Activated T-cell treated with anti-CD3 and anti-CD28 coated beads for 1 hour (primary cell): ENCODE measurements at regions not wholly inside any gene's neighbourhood (a gene's known extent, or its start where the extent isn't known, plus 50 kb on each side); places are given as distances from the start of the nearest gene placed in this dataset.

Experiments used
- DNase-seq: peaks from one replicate; pipeline ENCODE4 v3.0.0-alpha.2; 2020; ENCODE audit warnings: low read depth

GRCh38 chr2:215769246-215769645 is 244.1 kb downstream of the MREG start:
- DNase-seq, result no peak

GRCh38 chr2:215767625-215768024 is 245.7 kb downstream of the MREG start:
- no peak for DNase-seq

- DNase-seq, result no peak
Measured at GRCh38 chr2:215765729-215766360, 247.5 kb downstream of the MREG start.

- DNase-seq, result no peak
Measured at GRCh38 chr2:215764441-215765048, 248.8 kb downstream of the MREG start.

- DNase-seq, result no peak
Measured at GRCh38 chr2:215760557-215760956, 252.8 kb downstream of the MREG start.

- no peak for DNase-seq
Measured at GRCh38 chr2:215760091-215760490, 253.3 kb downstream of the MREG start.

- no peak for DNase-seq
Measured at GRCh38 chr2:215758691-215759090, 254.7 kb downstream of the MREG start.

- no peak for DNase-seq
Measured at GRCh38 chr2:215756346-215756730, 257.0 kb downstream of the MREG start.

GRCh38 chr2:215755641-215756345 is 257.6 kb downstream of the MREG start:
- no peak for DNase-seq

- no peak for DNase-seq
Measured at GRCh38 chr2:215754546-215754945, 258.8 kb downstream of the MREG start.

GRCh38 chr2:215753808-215754207 is 259.5 kb downstream of the MREG start:
- DNase-seq, result no peak

GRCh38 chr2:215752991-215753390 is 260.4 kb downstream of the MREG start:
- no peak for DNase-seq

- DNase-seq, result no peak
Measured at GRCh38 chr2:215752436-215752835, 260.9 kb downstream of the MREG start.

- DNase-seq, result no peak
Measured at GRCh38 chr2:215751911-215752272, 261.5 kb downstream of the MREG start.

GRCh38 chr2:215751200-215751910 is 262.0 kb downstream of the MREG start:
- no peak for DNase-seq

GRCh38 chr2:215750763-215751162 is 262.6 kb downstream of the MREG start:
- no peak for DNase-seq

GRCh38 chr2:215749092-215749957 is 264.0 kb downstream of the MREG start:
- no peak for DNase-seq

GRCh38 chr2:215748446-215748845 is 264.9 kb downstream of the MREG start:
- no peak for DNase-seq

- no peak for DNase-seq
Measured at GRCh38 chr2:215746887-215747615, 266.3 kb downstream of the MREG start.

GRCh38 chr2:215746226-215746886 is 267.0 kb downstream of the MREG start:
- no peak for DNase-seq

- DNase-seq, result no peak
Measured at GRCh38 chr2:215745331-215745730, 268.0 kb downstream of the MREG start.
